Kidney capillary endothelial cell (primary cell): ENCODE measurements at regions not wholly inside any gene's neighbourhood (a gene's known extent, or its start where the extent isn't known, plus 50 kb on each side); places are given as distances from the start of the nearest gene placed in this dataset.
"Not testable (repeated sequence)": the region's sequence is repeated elsewhere in the genome, so short reads cannot be mapped to it uniquely, and the experiment has no call there.

Experiments
- DNase-seq: peaks from one replicate; pipeline ENCODE4 v3.0.0-alpha.2; 2018; ENCODE audit warnings: low spot score

DNA sequence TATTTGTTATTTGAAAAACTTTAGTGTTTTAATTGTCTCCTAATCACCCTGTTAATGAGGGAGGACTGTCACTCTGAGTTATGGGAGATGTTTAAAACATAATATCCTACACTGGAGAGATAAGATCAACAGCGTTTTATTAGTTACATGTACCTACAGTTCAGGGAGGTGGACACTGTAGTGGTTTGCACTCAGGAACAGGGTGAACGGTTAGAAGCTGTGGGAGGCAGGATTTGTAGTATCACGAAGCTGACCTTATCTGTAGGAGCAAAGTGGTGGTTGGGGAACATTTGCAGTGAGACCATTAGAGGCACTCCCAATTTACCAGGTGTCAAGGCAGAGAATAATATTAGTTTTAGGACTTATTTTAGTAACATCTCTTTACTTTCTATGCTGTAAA, 193.3 kb upstream of the KCND2 start:
- no peak for DNase-seq

DNA sequence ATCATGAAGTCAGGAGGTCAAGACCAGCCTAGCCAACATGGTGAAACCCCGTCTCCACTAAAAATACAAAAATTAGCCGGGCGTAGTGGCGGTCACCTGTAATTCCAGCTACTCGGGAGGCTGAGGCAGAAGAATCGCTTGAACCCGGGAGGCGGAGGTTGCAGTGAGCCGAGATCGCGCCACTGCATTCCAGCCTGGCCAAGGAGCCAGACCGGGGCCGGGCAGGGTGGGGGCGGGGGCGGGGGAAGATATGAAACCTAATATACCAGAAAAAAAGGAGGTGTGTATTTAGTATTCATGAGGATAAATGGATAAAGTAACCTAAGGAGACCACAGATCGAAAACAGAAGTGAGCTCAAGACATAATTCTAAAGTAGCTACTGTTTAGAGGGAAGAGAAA, 186.5 kb upstream of the KCND2 start:
- DNase-seq, result not testable (repeated sequence)

DNA sequence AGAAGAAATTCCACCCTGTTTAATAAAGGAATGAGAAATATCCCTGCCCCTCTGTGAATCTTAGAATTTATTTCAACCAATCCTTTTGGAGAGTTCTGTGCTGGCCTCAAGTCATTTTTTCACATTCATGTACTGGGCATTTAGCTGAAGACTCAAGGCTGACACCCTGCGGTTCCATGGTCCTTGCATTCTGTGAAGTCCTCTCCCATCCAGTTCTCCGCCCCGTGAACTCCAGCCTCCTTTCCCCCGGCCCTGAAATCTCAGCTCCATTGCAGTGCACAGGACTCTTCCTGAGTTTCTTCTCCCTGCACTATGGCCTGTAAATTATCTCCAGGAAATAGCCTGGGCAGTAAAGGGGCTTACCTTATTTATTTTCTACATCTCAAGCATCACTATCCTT, 183.0 kb upstream of the KCND2 start:
- no peak for DNase-seq

DNA sequence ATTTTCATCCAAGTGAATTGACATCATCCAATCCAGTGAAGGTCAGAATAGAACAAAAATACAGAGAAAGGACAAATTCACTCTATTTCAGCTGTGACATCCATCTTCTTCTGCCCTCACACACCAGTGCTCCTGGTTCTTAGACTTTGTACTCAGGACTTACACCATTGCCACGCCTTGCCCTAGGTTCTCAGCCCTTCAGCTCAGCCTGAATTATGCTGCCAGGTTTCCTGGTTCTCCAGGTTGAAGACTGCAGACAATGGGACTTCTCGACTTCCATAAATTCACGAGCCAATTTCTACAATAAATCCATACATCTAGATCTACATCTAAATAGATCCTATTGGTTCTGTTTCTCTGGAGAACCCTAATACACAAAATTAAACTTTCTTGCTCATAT, 181.2 kb upstream of the KCND2 start:
- DNase-seq, result no peak

DNA sequence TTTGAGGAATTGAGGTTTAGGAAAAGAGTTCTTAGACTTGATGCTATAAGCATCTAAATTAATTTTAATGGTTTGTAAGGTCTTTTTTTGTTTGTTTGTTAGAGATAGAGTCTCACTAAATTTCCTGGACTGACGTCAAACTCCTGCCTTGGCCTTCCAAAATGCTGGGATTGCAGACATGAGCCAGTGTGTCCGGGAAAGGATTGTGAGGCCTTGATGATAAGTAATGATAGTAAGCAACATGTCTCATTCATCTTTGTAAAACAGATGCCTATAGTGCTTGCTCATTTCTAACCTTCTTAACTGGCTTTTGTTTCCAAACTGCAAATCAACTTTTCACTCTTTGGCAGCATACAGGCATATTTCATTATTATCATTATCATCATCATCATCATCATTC, 176.0 kb upstream of the KCND2 start:
- no peak for DNase-seq

DNA sequence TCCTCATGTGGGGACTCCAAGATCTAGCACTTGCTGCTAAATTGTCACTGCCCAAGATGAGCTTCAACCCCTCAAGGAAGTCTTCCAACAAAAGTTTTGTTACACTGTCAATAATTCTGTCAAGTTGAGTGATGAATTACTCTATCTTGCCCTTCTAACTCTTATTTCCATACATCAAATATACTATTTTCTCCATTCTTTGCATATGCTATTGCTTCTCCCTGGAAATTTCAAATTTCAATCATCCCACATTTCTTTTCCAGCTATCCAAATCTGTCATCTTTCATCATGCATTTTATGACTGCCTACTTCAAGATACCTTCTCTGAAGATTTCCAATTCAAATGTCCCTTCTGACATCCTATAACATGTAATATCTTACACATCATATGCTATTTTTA, 175.2 kb upstream of the KCND2 start:
- no peak for DNase-seq

DNA sequence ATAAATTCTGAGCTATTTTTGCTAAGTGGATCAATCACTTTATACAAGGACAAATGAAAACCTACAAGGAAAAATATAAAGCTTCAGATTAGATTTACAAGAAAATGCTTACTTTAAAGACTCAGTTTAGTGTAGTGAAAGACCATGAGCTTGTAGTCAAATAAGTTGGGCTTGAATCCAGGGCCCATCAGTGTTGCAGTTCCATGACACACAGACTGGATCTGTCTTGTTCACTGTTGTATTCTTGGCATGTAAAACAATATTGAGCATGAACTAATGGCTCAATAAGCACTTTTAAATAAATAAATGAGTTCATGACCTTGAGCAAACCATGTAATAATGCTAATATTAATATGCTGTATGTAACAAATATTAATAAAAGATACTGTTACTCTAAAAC, 164.6 kb upstream of the KCND2 start:
- no peak for DNase-seq

DNA sequence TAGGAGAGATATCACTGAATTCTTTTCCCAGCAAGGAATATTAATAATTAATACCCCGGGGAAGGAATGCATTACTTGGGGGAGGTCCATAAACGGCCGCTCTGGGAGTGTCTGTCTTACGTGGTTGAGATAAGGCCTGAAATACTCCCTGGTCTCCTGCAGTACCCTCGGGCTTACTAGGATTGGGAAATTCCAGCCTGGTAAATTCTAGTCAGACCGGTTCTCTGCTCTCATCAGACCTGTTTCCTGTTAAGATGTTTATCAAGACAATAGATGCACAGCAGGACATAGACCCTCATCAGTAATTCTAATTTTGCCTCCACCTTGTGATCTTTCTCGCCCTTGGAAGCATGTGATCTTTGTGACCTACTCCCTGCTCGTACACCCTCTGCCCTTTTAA, 162.8 kb upstream of the KCND2 start:
- no peak for DNase-seq

DNA sequence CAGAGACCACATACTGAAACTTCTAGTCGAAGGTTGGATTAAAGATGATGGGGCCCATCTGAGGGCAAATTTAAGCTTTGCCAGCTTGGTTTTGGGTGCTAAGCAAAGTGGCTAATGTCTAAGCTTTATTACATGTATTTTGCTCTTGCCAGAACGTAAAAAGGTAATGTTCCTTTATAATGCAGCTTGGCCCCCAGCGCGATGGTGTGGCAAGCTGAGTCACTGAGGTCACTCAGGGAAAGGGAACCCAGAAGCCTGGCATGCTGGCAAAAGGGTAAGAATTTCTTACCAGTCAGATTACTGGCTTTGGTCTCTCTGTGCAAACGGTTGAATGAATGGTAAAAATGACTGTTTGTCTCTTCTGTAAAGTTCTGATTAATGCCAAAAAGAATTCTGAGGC, 158.3 kb upstream of the KCND2 start:
- no peak for DNase-seq

DNA sequence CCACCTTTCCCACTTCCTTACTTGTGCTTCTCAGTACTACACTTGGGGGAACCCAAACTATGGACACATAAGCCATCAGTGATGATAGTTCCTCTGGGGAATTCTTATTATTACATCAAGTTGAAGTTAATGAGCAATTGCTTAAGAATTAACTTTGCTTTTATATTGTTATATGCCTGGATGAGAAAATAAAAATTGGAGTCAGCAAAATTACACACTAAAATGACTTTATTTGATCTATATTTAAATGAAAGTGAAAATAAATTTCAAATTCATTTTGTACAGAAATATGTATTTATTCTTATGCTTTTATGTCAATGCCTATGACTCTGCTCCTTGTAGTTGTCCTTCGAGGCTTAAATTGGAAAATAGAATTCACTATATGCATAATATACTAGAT, 149.4 kb upstream of the KCND2 start:
- DNase-seq, result no peak

DNA sequence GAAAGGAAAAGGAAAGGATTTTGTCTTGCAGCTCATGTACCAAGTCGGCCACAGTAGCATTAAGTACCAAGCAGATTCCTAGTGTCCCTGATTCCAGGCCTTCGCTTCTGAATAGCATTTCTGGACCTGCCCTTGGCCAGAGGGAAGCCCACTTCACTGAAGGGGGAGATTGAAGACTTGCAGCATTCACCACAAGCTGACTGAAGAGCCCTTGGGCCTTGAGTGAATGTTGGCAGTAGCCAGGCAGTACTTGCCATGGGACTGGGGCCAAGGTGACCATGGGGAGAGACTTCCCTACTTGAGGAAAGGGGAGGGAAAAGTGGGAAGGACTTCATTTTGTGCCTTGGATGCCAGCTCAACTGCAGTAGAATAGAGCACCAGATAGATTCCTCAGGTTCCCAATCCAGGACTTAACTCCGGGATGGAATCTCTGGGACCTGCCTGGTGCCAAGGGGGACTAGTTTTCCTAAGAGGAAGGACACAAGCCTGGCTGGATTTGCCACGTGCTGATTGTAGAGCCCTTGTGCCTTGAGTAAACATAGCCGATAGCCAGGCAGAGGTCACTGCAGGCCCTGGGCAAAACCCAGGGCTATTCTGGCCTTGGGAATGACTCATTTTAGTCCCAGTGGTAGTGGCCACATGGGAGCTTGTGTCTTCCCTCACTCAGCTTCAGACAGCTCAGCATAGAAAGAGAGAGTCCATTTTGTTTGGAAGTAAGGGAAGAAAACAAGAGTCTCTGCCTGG, 141.7 kb upstream of the KCND2 start:
- no peak for DNase-seq

DNA sequence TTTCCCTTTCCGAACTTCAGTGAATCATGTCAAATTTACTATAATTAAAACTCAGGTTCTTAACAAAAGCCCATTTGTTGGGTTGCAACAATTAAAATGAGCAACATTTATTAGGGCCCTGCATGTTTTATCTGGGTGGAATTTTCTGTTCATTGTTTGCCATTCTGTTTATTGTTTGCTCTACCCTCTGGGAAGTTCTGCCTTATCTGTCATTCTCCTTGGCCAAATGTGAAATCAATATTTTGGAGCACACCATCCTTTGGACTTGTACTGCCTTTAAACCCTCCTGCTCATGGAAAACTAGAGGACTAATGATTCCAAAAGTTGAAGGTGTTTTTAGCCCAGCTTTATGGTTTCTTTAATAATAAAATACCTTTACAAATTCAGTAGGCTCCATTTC, 134.5 kb upstream of the KCND2 start:
- DNase-seq, result no peak

DNA sequence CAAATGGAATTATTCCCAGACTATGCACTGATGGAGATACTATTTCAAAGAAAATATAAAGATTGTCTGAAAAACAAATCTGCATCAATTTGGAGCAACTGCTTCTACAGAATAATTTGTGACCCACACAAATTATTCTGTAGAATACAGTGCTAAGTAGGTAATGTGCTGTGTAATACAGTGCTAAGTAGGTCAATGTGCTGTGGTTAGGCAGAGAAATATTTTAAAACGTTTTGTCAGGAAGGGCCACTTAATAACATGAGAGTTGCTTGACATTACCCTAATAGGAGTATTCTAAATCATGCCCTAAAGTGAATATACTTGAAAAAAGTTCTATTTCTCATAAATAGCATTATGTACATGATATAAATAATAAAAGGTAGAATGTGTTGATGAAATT, 116.5 kb upstream of the KCND2 start:
- DNase-seq, result no peak

DNA sequence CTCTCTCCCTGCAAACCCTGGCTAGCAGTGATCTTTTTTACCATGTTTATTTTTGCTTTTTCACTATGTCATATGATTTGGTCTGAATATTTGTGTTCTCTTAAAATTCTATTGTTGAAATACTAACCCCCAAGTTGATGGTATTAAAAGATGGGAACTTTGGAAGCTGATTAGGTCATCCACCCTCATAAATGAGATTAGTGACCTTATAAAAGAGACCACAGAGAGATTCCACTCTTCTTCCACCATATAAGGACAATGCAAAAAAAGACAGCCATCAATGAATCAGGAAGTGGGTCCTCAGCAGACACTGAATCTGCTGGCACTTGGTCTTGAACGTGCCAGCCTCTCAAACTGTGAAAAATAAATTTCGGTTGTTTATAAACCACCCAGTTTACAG, 112.8 kb upstream of the KCND2 start:
- no peak for DNase-seq

DNA sequence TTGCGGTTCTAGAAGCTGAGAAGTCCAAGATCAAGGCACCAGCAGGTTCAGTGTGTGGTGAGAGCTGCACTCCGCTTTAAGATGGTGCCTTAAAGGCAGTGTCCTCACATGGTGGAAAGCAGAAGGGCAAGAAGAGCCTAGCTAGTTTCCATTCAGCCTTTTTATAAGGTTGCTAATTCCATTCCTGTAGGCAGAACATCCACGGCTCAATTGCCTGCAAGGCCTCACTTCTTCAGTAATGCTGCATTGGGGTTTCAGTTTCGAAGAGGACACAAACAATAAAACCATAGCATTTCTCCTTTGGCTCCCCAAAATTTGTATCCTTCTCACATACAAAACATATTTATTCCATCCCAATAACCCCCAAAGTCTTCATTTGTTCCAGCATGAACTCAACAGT, 109.5 kb upstream of the KCND2 start:
- DNase-seq, result no peak

DNA sequence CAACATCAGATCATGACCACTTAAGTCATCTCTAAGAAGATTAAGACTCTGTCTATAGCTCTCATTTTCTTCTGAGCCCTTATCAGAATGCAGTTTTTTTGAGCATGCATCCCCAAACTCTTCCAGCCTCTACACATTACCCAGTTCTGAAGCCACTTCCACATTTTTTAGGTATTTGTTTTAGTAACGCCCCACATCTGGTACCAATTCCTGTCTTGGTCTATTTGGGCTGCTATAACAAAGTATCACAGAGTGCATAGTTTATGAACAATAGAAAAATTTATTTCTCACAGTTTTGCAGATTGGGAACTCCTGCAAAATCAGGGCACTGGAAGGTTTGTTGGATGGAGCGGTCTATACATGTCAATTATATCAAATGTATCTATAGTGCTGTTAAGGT, 107.7 kb upstream of the KCND2 start:
- no peak for DNase-seq

DNA sequence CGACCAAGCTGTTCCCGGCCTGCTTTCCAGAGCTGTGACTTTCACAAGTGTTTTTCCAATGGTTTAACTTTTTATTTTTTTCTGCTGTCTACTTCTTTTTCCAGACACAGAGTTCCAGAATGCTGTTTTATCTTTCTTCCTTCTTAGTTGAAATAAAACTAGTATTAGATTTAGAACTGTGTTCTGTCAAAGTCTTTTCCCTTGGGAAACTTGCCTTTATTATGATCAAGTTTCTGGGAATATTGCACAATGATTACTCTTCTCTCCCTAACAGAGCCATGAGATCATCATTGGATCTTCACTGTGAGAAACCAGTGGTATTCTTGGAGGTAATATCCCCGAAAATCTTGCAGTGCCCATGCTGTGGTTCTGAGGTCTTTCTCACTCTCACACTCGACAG, 104.9 kb upstream of the KCND2 start:
- no peak for DNase-seq

DNA sequence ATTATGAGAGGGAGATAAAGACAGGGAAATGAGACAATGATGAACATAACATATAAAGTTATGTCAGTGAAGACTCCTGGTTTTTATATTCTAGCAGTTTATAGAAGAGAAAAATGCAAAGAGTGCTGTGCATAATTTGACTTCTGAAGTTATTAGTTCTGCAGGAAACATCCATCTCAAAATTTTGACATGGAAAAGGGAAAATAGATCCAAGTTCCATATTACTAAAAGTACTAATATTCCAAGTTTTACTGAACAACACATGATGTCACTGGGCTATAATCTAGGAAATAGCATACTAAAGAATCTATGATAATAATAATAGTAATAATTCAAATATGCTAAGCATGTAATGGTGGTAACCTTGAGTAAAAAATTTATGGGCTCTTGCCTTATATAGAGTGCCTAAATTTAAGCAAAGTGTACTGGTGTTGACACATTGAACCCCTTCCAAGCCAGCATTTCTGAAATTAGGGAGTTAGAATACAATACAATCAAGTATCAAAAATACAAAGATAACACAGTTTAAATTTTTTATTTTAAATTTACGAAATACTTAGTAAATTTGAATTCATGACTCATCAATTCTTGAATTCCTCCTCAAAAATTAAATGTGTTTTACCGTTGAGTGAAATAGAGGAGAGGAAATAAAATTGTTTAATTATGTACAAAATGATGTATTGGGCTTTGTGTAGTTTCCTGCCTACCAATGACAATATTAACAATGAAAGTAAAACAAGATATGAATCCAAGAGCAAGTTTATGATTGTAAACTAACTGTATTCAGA, 102.8 kb upstream of the KCND2 start:
- no peak for DNase-seq

DNA sequence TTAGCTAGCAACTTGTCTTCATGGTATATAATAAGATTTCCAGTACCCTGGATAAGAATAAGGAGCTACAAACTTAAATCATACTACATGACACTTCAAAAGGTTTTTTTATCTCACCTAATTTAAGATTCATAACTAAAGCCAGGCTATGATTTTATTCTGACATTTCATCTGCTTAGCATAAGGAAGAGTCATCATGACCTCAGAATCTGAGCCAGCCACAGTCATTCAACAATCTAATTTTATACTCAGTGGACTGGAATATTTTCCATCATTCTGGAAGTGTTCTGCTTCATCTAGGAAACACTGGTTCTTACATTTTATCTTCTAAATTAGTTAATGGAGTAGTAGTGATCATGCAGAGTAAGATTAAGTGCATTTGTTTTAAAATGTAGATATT, 102.1 kb upstream of the KCND2 start:
- DNase-seq, result no peak

DNA sequence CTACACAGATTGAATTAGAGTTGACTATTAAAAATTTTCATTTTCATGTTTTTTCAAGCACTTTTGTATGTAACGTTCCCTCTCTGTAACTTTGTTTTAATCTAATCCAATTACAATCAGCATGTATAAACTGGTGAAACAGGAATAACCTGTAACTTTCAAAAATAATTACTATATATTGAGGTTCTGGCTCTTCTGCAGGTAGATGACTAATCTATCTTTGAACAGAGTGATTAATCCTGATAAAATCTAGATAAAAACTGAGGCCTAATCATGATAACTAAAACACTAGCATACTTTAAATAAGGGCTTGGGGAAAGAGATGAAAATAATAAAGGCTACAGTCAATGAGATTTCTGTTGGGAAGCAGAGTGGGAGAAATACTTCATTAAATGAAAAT, 101.6 kb upstream of the KCND2 start:
- no peak for DNase-seq

DNA sequence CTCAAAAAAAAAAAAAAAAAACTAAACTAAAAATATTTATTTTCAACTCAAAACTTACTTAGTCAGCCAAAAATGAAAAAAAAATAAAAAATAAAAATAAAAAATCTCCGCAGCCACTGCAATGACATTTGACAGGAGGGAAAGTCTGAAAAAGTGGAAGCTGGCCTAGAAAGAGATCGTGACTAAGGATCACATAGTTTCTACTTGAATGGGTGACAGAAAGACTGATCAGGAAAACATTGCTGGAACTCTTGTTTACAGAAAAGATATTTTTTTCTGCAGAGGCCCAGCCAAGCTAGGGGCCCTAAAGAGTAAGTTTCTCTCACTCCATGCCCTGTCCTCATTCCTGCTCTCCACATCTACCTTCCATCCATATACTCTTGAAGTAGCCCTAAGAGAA, 92.8 kb upstream of the KCND2 start:
- DNase-seq, result no peak

DNA sequence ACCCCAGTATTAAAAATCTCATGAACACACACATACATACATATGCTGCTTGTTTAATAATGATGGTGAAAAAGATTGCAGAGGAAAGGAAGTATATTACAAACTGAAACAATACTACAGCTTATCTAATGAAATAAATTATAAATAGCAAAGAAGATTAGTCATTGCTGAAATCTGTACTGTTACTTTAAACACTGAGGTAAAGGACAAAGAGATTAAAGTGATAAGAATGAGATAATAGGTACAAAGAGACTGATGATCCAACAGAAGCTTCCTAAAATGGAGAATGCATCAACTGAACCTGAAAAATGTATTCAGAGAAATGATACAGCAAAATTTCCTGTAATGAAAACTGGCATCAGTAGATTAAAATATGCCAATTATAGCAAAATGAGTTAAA, 91.5 kb upstream of the KCND2 start:
- DNase-seq, result no peak

DNA sequence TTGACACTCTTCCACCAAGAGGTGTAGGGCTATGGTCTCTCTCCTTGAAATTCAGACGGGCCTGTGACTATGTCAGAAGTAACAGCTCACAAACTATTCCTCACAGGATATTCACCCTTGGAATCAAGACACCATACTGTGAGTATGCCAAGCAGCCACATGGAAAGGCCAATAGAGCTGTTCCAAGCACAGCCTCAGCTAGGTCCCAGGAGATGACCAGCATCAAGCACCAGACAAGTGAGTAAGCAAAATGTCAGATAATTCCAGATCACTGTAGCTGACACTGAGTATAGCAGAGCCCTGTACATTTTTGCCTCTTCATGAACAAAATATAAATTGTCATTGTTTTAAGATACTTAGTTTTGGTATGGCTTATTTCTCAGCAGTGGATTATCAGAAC, 88.1 kb upstream of the KCND2 start:
- DNase-seq, result no peak
